DLD1 (cell line): ENCODE measurements at regions not wholly inside any gene's neighbourhood (a gene's known extent, or its start where the extent isn't known, plus 50 kb on each side); places are given as distances from the start of the nearest gene placed in this dataset.

Experiments
- in situ Hi-C: cut with HindIII; loops from 2 replicates; pipeline ENCODE4 v1.10.0; 2017; ENCODE audit warnings: low sequenced_read_pairs

DNA sequence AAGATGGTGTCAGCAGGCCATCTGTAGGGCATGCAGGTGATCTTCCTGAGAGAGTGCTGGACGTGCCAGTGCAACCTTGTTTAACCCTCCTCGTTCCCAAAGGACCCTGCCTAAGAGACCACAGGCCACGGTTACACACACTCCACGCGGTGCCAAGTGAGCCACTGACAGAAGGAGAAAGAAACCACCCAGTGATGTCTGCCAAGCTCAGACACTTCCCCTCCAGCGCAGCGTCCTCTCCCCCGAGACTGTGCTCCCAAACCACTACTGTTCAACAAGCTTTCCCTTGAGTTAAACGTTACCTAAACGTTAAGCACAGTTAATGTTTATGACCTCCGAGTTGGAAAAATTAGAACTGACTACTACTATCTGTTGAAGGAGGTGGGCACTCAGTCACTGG is 119.1 kb upstream of the NCK2 start:
- in situ Hi-C loops: no loop called here

DNA sequence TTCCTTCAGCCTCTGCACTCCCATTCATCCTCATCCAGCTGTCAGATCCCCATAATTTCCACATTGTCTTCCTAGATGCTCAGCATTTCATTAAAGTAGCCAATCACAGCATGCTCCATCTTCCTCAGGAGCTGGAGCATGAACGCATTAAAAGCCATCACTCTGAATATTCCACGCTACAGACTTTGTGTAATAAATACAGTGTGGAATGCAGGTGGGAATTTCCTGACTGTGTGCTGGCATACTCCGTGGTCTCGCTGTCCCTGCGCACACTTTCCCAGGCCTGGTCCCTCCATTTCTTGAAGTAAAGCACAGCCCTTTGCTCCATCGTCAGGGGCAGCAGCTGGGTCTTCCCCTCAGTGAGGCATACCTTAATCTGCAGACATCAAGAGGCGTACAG is 123.7 kb upstream of the NCK2 start:
- in situ Hi-C loops: no loop called here

DNA sequence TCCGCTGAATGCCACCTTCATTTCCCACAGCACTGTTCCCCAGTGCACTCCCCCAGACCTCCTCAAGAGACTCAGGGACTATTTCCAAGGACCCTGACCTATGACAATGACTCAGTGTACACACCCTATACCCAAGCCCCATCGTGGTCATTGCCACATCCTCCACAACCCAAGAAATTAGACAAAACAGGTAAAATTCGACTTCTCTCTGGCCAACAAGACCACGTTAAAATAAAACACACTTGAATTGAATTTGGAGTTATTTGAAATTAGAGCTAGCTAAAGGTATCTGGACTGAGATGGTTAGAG is 126.4 kb upstream of the NCK2 start:
- in situ Hi-C loops: no loop called here

DNA sequence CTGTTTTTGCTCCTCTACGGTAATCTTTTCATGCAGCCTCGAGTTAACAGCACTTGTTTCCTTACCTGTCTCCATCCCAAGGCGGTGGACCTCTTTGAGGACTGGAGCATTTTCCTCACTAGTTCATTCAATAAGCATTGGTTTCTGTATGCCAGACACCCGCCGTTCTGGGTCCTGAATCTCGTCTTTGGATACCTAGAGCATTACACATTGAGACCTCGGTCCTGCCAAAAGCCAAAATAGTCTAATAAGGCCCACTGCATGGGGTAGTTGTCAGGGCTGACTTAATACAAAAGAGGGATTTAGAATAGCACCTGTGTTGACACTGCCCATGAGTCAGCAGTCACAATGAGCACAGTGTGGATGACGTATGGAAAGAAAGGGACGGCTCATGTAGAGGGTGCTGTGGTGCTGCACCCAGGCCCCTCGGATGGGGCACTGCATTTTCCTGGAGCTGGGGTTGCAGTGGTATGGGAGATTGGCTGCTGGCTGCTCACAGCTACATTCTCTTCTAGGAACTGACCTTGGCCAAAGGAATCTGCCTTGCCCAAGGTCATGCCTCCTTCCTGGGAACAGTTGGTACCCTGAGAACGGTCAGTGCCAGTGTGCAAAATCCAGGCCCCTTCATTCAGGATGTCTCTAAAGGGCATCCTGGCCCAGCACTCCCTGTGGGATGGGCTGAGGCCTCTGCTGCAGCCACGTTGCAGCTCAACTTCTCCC is 126.9 kb upstream of the NCK2 start:
- in situ Hi-C loops: no loop called here

DNA sequence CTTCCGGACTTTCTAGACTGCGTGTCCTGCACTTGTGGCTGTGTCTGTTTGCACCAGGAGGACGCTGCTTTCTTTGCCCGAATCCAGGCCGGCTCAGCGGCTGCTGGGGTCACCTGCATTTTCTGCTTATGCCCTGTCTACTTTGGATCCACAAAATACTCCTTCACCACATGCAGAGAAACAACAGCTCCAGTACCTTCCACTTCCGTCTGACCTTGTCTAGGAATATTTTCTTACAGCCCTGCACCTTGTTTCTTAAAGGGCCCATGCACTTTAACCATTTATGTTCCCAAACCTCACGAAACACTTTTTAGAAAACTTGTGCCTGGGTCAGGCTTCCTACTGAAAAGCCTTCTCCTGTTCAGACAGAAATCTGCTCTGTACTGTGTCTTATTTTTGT is 129.4 kb upstream of the NCK2 start:
- in situ Hi-C loops: no loop called here

DNA sequence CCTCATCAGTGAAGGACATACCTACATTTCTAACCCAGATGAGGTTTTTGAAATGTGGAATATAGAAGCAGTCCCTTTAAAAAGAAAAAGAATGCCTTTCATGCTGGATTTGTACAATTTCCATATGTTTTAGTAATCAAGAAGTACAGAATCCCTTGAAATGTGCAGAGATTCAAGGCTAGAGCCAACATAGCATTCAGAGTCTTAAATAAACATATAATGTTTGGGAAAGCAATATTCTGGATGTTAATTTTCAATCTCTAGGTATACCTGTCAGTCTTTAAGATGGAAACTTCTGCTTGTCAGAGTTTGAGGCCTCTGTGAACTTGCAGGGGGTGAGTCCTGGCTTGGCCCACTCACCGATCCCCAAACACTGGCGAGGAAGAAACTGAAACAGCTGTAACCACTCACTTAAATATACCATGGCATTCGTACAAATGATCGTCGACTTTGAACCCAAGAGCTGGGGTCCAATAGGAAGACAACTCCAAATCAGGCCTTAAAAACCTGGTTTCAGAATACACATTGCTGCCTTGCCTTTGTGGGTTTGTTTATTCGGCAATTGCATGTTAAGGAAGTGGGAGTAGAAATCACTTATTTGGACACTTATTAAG is 132.8 kb upstream of the NCK2 start:
- in situ Hi-C loops: no loop called here

DNA sequence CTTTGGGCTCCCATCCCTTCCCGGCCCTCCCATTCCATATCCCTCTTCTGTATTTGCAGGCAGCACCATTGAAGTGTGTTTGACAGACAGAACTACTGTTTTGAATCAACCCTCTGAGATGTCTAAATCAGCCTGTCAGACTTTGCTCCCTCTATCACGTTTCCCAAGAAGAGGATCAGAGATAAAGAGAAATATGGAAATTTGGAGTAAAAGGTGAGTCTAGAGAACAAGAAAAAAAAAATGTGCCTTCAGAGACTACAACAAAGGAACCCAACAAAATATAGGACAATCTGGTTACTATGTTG is 133.4 kb upstream of the NCK2 start:
- in situ Hi-C loops: no loop called here

DNA sequence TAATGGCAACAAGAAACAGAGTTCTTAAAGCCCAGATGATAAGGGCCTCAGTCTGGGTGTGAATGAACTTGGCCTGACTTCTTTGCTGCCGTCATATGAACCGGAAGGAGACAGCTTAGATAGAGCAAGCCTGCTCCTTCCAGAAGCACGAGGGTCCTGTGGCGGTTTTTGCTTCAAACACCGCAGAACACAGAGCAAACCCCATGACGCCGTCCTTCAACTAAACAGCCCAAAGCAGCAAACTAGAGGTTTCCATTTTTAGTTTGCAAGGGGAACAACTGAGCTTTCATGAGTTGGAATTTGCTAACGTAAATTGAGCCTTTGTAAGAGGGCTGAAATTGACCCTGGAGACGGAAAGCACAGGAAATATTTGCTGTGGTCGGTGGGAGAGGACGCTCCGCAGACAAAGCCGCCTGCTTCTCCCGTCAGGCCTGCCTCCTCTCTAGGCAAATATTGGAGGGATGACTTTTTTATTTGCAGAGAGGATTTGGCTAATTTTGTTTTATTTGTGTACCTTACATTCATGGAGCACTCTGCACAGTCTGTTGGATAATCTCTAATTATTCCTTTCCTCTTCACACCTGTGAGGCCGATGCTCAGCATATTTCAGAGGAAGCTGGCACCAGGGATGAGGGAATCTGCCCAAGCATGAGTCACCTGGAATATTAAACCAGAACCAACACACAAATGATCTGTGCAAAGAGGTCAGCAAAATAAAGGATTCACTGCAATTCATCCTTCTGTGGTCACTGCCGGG is 134.0 kb upstream of the NCK2 start:
- in situ Hi-C loops: no loop called here

DNA sequence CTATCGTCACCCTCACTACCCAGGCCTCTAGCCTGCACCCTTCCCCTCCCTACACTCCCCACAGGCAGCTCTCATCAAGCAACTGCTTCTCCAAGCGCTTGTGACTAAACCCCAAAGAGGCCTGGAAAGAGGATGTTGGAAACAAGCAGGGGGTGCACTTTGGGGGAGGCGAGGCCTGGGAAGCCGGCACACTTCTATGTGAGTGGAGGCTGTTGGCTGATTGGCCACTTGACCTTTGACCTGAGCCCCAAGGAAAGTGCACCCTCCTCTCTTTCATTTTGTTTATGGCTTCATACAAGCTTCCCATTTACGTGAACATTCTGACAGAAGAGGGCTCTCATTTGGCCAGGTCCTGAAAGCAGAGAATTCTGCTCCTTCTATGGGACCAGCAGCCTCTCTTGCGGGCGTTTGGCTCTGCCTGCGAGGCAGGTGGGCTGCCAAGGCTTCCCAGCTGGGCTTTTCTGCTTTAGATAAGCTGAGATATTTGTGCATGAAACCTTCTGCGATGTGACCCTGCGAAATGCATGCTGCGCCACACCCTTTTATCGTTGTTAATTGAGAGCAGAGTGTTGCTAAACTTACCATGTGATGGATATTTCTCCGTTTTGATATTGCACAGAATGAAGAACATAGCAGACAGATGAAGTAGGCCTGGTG is 134.8 kb upstream of the NCK2 start:
- in situ Hi-C loops: no loop called here

DNA sequence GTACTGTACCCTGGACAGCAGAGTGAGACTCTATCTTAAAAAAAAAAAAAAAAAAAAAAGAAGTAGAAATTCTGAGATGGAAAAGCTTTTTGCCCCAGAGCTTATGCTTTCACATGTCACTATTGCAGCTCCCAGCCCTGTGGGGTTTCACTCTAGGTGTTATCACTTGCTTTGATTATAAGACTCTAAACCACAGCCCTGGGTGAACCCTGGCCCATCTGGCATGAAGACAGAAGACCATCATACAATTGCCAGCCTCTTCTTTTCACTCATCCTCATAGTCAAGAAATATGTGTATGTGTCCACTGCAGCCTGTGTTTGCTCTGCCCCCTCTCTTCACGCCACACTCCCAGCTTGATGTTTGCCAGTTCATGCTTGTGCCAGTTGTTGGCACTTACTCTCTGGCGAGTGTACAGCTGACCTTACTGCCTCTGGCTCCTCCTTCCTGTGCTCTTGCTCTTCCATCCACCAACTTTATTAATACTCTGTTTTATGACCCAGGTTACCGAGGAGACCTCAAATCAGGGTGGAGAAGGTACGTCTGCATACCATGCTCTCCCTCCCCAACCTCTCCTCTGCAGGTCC is 136.7 kb upstream of the NCK2 start:
- in situ Hi-C loops: no loop called here

DNA sequence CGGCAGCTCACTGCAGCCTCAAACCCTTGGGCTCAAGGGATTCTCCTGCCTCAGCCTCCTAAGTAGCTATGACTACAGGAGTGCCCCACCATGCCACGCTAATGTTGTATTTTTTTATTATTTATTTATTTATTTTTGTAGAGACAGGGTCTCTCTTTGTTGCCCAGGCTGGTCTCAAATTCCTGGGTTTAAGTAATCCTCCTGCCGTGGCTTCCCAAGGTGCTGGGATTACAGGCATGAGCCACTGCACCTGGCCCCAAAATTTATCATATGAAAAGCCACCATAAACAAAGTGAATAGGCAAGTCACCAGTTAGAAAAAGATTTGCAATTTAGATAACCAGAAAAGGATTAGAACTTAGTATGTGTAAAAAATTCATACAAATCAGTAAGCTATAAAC is 138.6 kb upstream of the NCK2 start:
- in situ Hi-C loops: no loop called here

DNA sequence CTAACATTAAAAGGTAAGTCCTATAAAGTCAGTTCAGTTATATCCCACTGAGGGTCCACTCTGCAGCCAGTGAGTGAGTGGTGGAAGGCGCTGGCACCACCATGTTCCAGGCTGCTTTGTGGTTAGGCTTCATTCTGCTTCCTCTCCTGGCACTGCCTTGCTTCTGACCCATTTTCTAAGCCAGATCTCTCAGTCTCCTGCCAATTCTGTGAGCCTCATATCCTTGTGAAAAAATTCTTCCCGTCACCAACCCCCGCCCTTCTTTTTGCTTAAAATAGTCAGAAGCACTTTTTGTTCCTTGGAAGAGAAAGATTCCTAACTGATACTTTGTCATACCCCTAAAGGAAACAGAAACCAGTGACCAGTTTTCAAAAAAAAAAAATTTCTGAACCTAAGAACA is 139.8 kb upstream of the NCK2 start:
- in situ Hi-C loops: no loop called here

DNA sequence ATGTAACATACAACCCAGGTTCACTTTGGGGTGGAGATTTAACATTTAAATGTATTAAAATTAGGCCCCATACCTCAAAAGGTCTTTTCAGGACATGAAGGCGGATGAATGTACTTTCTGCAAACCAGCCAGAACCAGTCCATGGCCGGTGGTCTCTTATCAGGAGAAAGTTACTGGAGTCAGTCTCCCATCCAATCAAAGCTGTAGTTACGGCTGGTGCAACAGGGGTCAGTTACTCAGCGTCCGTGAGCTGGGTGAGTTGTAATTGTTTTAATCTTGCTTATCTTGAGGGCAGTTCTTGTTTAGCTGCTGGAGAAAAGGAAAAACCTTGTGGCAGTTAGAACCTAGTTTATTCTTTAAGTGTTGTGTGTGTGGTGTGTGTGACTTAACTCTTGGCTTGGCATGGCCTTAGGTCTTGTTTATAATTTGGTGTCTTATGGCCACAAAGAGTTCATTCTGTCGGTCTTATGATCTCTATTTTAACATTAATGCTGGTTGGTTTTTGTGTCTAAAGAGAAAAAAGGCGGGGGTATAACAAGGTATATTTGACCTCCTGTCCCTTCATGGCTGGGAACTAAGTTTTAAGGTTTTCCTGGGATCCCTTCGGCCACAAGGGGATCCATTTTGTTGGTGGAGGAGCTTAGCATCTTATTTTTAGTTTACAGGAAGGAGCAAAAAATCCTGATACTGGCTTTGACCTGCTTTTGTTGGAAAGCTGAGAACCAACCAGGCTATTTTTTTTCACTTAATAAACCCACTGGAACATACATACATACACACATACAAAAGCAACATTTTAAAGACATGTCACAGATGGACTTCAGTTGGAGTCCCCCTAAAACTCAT is 143.5 kb upstream of the NCK2 start:
- in situ Hi-C loops: no loop called here

DNA sequence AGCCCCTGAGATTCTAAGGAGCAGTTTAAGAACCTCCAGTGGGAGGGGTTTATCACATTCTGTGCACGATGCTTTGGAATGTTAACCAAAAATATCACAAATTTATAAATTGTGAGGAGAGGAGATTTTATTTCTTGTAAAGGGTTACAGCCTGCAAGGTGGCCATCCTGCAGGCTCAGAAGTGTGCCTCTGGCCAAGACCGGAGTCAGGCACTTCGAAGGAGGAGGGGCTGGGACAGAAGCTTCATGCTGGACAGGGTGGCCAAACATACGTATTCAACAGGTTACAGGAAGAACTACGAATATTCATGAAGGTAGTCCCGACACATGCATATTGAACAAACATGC is 144.1 kb upstream of the NCK2 start:
- in situ Hi-C loops: no loop called here

DNA sequence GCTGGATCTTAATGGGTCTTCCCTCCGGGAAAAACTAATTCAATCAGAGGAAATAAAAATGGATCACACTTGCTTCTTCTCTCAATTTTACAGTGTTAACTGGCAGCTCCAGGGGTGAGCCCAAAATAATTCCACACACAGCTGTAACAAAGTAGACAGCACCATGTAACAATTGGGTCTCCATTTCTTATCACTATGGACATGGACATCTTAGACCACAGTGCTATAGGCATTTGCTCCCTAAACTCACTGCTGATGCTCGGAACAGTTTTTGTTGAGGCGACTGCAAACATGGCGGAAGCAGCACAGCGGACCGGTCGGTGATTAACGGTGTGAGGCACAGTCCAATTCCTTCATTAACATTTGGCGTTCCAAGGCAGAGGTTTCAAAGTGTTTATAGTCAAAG is 144.7 kb upstream of the NCK2 start:
- in situ Hi-C loops: no loop called here

DNA sequence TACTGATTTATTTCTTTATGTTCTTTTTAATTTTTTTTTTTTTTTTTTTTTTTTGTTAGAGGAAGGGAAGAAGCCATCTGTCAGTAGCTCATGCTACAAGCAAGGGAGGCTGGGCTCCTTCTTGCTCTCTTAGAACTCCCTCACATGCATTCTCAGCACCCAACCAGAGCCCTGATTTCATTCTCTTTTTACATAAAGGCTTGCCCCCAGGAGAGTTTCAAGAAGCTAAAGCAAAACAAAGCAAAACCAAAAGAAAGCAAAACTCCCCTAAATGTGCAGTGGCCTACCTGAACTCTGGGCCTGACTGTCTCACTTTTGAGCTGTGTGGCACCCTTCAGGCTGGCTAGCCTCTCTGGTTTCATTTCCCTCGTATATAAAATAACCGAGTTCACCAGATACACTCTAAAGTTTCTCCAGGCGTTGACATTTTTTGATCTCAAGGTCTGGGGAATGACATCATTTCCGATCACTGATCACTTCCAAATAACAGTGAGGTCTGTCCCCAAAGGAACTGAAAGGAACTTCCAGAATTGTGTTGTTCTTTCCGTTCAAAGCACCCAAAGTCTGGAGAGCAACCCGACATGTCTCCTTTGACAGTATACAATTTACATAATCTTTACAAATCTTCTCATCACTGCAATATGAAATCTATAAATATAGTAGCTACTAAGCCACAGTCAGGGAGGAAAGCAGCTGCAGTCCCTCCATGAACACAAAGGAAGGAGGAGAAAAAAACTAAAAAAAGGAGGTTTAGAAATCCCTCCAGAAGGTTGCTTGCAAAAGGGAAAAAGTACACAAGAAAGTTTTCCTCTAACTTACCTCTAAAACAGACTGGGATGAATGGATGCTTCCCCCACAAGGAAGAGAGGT is 145.6 kb upstream of the NCK2 start:
- in situ Hi-C loops: no loop called here

DNA sequence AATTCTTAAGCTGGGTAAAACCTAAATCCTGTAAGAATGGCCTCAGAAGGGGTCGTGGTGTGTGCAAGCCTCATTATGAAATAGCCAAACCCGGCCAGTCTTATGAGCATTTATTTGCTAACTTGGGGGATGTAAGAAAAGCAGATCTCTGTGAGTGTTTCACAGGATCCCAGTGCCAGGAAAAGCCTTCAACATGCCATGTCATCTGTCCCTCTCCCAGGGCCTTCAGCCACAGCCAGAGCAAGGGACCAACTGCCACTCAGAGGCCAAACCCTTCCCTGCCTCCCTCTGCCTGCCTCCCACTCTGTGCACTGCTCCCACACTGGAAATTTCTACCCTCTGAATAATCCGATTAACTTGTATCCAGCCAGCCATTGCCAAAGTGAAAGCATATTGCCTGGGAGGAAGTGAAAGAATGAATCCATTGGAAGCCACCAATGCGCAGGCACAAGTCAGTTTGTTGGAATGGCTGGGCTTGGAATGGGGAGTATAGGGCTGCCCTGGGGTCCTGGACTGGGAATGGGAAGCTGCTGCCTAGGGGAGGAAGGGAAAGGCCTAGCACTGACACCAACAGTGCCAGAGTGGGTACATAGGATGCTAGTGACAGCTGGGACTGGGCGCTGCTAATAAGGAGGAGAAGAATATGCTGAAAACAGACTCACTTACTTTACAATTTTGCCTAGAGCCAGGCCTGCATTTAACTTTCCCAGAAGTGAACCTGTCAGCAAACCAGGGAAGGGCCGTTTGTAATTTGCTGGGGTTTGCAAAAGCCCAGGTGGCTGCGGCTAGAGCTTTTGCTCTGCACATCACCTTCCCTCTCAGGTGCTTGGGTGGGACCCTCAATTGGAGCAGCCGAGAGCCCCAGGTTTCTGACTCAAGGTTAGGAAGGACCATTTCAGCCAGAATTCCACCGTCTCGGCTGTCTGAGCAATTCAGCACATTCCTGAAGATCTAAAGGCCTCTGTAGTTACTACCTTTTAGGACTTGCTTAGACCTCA is 146.6 kb upstream of the NCK2 start:
- in situ Hi-C loops: no loop called here

DNA sequence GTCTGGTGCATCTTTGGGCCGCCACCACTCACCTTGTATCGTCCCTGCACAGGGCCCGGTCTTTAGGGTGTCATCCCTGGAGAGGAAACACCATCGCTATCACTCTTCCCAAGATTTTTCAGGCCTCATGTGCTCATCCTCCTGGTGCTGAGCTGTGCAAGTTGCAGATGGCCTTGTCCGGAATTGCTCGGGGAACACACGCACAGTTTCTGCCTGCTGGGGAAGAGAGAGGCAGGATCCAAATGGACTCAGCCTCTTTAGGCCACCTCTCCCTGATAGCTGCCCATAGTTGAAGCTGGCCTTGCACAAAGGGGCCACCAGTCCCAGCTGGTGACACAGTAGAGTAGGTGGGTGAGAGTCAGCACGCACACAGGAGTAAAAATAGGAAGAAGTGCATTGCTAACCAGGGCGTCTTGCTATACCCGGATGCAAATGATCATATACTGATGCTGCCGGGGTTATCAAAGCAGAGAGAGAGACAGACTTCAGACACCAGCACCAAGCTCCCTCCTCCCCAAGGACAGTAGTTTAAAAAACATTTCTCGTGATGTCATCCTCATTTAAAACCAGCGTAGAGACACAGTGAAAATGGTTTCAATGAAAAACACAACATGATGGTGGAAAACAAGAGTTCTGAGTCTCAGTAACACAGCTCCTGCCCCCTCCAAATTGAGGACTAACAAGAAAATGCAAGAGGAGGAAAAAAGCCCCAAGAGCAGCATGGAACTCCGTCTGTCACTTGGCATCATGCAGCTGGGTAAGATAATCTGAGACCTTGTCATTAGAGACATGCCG is 147.5 kb upstream of the NCK2 start:
- in situ Hi-C loops: no loop called here
